ENCODE measurements at regions not wholly inside any gene's neighbourhood (a gene's known extent, or its start where the extent isn't known, plus 50 kb on each side); places are given as distances from the start of the nearest gene placed in this dataset.

GRCh38 chr12:43180242-43180641 lies 371.8 kb downstream of the ADAMTS20 start:
- WGBS, 2 experiments (ENCODE audit: insufficient coverage in 2 of 2) = 90 to 94% methylated on average over 2 to 4 of the region's 4 CpGs
- Histone ChIP-seq H3K9me3 (ENCODE audit: control insufficient read depth, low read length) (peaks cover 13% of the 10 kb centered on the region), H3K27ac (ENCODE audit: low read depth, low read length, severe bottlenecking) (no peak overlapping the region)

DNA sequence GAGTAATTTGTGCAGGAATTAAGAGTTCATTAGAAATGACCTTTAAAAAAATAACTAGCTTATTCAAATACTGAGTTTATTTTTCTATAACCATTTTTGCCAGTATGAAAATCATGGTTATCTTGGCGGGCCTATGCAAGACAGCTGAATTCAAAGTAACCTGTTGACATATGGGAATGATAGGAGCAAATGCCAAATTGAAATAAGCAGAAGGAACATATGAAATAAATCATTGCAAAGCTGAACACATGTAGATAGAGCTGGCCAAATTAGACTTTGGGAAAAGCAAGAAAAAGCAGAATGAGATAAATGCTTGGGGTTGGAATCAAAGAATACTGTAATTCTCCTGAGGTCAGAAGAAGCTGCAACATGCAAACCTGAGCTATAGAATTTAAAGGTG lies 372.5 kb downstream of the ADAMTS20 start:
- no peak overlapping the region for H3K4me3 ChIP-seq (ENCODE audit: extremely low read depth, insufficient read depth, low read length, poor library complexity, severe bottlenecking)
- 100% methylated on average over 1 of the region's 1 CpG; no CpG with 5 or more reads in 1 of the 2 experiments for WGBS, 2 experiments (ENCODE audit: insufficient coverage in 2 of 2)
- H3K4me1 ChIP-seq (ENCODE audit: control insufficient read depth, insufficient read depth, low read length, poor library complexity, severe bottlenecking) = no peaks in the 10 kb centered on the region
- H3K9me3 ChIP-seq (ENCODE audit: control insufficient read depth, low read length) = peaks cover 13% of the 10 kb centered on the region
- no peak overlapping the region for H3K27ac ChIP-seq (ENCODE audit: low read depth, low read length, severe bottlenecking)
- no peaks in the 10 kb centered on the region for H3K36me3 ChIP-seq (ENCODE audit: control insufficient read depth, insufficient read depth, low read length)

More at GRCh38 chr12:43180242-43180641, 371.8 kb downstream of the ADAMTS20 start:
- H3K36me3 ChIP-seq (ENCODE audit: control insufficient read depth, insufficient read depth, low read length) = no peaks in the 10 kb centered on the region
- no peaks in the 10 kb centered on the region for H3K4me1 ChIP-seq (ENCODE audit: control insufficient read depth, insufficient read depth, low read length, poor library complexity, severe bottlenecking)
- no peak overlapping the region for H3K4me3 ChIP-seq (ENCODE audit: extremely low read depth, insufficient read depth, low read length, poor library complexity, severe bottlenecking)

DNA sequence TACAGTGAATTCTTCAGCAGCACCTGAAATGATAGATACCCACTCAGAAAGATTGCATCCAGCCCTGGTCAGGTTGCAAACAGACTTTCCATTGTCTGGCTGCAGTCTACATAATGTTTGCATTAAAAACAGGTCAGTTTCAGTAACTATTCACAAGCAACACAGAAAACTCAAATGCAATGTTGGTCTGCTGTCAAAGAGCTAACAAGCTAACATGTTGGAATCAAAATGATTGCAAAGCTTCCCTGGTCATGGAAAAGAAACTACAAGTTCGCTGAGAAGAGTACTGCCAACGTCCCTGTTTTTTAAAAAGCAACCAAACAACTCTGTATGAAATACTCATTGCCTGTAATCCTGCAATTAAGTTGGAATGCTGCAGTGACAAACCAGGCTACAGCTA lies 374.7 kb downstream of the ADAMTS20 start:
- Histone ChIP-seq H3K27ac (ENCODE audit: low read depth, low read length, severe bottlenecking) (no peak overlapping the region), H3K4me3 (ENCODE audit: extremely low read depth, insufficient read depth, low read length, poor library complexity, severe bottlenecking) (no peak overlapping the region), H3K36me3 (ENCODE audit: control insufficient read depth, insufficient read depth, low read length) (no peaks in the 10 kb centered on the region), H3K4me1 (ENCODE audit: control insufficient read depth, insufficient read depth, low read length, poor library complexity, severe bottlenecking) (no peaks in the 10 kb centered on the region), H3K9me3 (ENCODE audit: control insufficient read depth, low read length) (peaks cover 6% of the 10 kb centered on the region)
- WGBS, 2 experiments (ENCODE audit: insufficient coverage in 2 of 2) = 85 to 89% methylated on average over 2 of the region's 2 CpGs

DNA sequence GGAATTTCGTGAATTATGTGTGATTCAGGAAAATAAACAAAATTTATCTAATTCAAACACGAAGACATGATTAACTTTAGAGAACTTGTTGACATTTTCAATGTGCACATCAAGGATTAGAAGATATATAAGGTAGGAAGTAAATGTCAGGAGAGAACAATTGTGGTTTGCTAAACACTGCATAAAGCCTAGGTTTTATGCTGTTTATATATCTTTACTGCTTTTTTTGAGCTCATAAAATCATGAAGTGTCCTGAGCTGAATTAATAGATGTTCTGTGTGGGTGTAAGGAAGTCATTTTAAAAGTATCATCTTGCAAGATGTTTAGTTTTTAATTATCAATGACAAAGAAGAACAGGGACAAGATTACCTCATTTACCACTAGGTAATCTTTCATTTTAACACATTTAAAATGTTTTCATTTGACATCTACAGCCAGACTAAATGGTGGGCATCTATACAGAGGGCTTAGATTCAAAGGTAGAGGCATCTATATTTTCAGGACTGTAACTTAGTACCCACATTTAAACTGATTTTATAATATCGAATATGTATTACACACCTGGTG lies 382.8 kb downstream of the ADAMTS20 start:
- no CpG with 5 or more reads among the region's 3 CpGs for WGBS, 2 experiments (ENCODE audit: insufficient coverage in 2 of 2)
- Histone ChIP-seq H3K36me3 (ENCODE audit: control insufficient read depth, insufficient read depth, low read length) (no peaks in the 10 kb centered on the region), H3K4me3 (ENCODE audit: extremely low read depth, insufficient read depth, low read length, poor library complexity, severe bottlenecking) (no peak overlapping the region), H3K9me3 (ENCODE audit: control insufficient read depth, low read length) (no peaks in the 10 kb centered on the region), H3K27ac (ENCODE audit: low read depth, low read length, severe bottlenecking) (no peak overlapping the region), H3K4me1 (ENCODE audit: control insufficient read depth, insufficient read depth, low read length, poor library complexity, severe bottlenecking) (no peaks in the 10 kb centered on the region)

DNA sequence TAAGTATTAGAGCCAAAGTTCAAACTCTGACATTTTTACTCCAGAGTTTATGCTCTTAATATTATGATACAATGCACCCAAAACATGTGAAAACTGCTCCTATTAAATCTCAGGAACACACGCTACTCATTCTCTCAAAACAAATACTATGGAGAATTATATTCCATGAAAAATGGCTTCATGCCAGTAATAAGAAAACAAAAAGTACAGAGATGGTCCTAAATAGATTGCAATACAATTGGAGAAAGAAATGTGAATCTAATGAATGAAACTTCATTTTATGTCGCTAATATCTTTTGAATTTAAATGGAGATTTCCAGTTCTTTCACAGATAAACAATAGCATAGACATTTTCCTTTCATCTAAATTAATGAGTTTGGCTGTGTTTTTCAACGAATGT lies 384.3 kb downstream of the ADAMTS20 start:
- Histone ChIP-seq H3K36me3 (ENCODE audit: control insufficient read depth, insufficient read depth, low read length) (no peaks in the 10 kb centered on the region), H3K4me3 (ENCODE audit: extremely low read depth, insufficient read depth, low read length, poor library complexity, severe bottlenecking) (no peak overlapping the region), H3K27ac (ENCODE audit: low read depth, low read length, severe bottlenecking) (no peak overlapping the region), H3K4me1 (ENCODE audit: control insufficient read depth, insufficient read depth, low read length, poor library complexity, severe bottlenecking) (no peaks in the 10 kb centered on the region), H3K9me3 (ENCODE audit: control insufficient read depth, low read length) (no peaks in the 10 kb centered on the region)
- no CpG with 5 or more reads among the region's 3 CpGs for WGBS, 2 experiments (ENCODE audit: insufficient coverage in 2 of 2)

DNA sequence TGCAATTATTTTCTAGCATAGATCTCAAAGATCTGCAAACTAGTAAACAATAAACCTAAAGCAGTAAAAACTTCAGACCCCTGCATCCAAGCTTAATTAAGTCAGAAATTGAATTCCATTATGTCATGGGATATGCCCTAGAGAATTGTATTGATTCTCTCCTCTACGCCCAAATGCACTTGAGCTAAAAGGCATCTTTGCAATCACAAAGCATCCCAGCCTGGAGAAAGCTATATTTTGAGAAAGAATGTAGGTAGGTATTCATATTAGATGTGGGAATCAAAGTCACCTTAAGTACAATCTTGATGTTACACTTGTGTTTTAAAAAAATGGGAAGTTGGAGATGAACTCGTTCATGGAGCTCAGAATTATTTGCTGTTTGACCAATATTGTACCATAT lies 386.7 kb downstream of the ADAMTS20 start:
- Histone ChIP-seq H3K27ac (ENCODE audit: low read depth, low read length, severe bottlenecking) (no peak overlapping the region), H3K4me1 (ENCODE audit: control insufficient read depth, insufficient read depth, low read length, poor library complexity, severe bottlenecking) (no peaks in the 10 kb centered on the region), H3K36me3 (ENCODE audit: control insufficient read depth, insufficient read depth, low read length) (no peaks in the 10 kb centered on the region), H3K4me3 (ENCODE audit: extremely low read depth, insufficient read depth, low read length, poor library complexity, severe bottlenecking) (no peak overlapping the region), H3K9me3 (ENCODE audit: control insufficient read depth, low read length) (no peaks in the 10 kb centered on the region)
- WGBS, 2 experiments (ENCODE audit: insufficient coverage in 2 of 2) = 83% methylated on average over 1 of the region's 2 CpGs; no CpG with 5 or more reads in 1 of the 2 experiments

- Histone ChIP-seq H3K9me3 (ENCODE audit: control insufficient read depth, low read length) (no peaks in the 10 kb centered on the region), H3K36me3 (ENCODE audit: control insufficient read depth, insufficient read depth, low read length) (no peaks in the 10 kb centered on the region), H3K27ac (ENCODE audit: low read depth, low read length, severe bottlenecking) (no peak overlapping the region), H3K4me1 (ENCODE audit: control insufficient read depth, insufficient read depth, low read length, poor library complexity, severe bottlenecking) (no peaks in the 10 kb centered on the region), H3K4me3 (ENCODE audit: extremely low read depth, insufficient read depth, low read length, poor library complexity, severe bottlenecking) (no peak overlapping the region)
- no CpG with 5 or more reads among the region's 3 CpGs for WGBS, 2 experiments (ENCODE audit: insufficient coverage in 2 of 2)
Observed at GRCh38 chr12:43162138-43162537, 389.9 kb downstream of the ADAMTS20 start.

GRCh38 chr12:43159506-43159905 lies 392.5 kb downstream of the ADAMTS20 start:
- 100% methylated on average over 1 of the region's 2 CpGs; no CpG with 5 or more reads in 1 of the 2 experiments for WGBS, 2 experiments (ENCODE audit: insufficient coverage in 2 of 2)
- H3K27ac ChIP-seq (ENCODE audit: low read depth, low read length, severe bottlenecking) = no peak overlapping the region
- no peak overlapping the region for H3K4me3 ChIP-seq (ENCODE audit: extremely low read depth, insufficient read depth, low read length, poor library complexity, severe bottlenecking)

DNA sequence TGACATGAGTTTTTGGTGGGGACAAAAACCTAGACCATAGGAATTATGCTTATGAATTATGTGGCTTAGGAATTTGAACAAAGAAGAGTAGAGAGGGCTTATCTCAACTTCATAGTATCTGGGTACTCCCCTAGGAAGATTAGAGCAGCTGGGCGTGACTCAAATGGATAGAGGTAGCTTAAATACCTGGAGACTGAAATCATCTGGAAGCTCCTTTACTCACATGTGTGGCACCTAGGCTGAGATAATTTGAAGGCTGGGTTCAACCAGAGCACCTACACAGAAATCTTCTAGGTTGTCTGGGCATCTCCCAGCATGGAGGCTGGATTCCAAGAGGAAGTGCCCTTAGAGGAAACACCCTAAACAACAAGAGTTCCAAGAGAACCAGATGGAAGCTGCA lies 393.9 kb downstream of the ADAMTS20 start:
- Histone ChIP-seq H3K9me3 (ENCODE audit: control insufficient read depth, low read length) (no peaks in the 10 kb centered on the region), H3K36me3 (ENCODE audit: control insufficient read depth, insufficient read depth, low read length) (no peaks in the 10 kb centered on the region), H3K27ac (ENCODE audit: low read depth, low read length, severe bottlenecking) (no peak overlapping the region), H3K4me1 (ENCODE audit: control insufficient read depth, insufficient read depth, low read length, poor library complexity, severe bottlenecking) (no peaks in the 10 kb centered on the region), H3K4me3 (ENCODE audit: extremely low read depth, insufficient read depth, low read length, poor library complexity, severe bottlenecking) (no peak overlapping the region)
- WGBS, 2 experiments (ENCODE audit: insufficient coverage in 2 of 2) = 100% methylated on average over 1 of the region's 1 CpG; no CpG with 5 or more reads in 1 of the 2 experiments

More at GRCh38 chr12:43159506-43159905, 392.5 kb downstream of the ADAMTS20 start:
- no peaks in the 10 kb centered on the region for H3K4me1 ChIP-seq (ENCODE audit: control insufficient read depth, insufficient read depth, low read length, poor library complexity, severe bottlenecking)
- H3K36me3 ChIP-seq (ENCODE audit: control insufficient read depth, insufficient read depth, low read length) = no peaks in the 10 kb centered on the region
- H3K9me3 ChIP-seq (ENCODE audit: control insufficient read depth, low read length) = no peaks in the 10 kb centered on the region

- WGBS, 2 experiments (ENCODE audit: insufficient coverage in 2 of 2) = 100% methylated on average over 1 to 2 of the region's 2 CpGs
- no peaks in the 10 kb centered on the region for H3K9me3 ChIP-seq (ENCODE audit: control insufficient read depth, low read length)
- no peaks in the 10 kb centered on the region for H3K4me1 ChIP-seq (ENCODE audit: control insufficient read depth, insufficient read depth, low read length, poor library complexity, severe bottlenecking)
- no peak overlapping the region for H3K27ac ChIP-seq (ENCODE audit: low read depth, low read length, severe bottlenecking)
- H3K4me3 ChIP-seq (ENCODE audit: extremely low read depth, insufficient read depth, low read length, poor library complexity, severe bottlenecking) = no peak overlapping the region
- H3K36me3 ChIP-seq (ENCODE audit: control insufficient read depth, insufficient read depth, low read length) = no peaks in the 10 kb centered on the region
Observed at GRCh38 chr12:43155376-43155775, 396.6 kb downstream of the ADAMTS20 start.

- Histone ChIP-seq H3K9me3 (ENCODE audit: control insufficient read depth, low read length) (no peaks in the 10 kb centered on the region), H3K27ac (ENCODE audit: low read depth, low read length, severe bottlenecking) (no peak overlapping the region), H3K36me3 (ENCODE audit: control insufficient read depth, insufficient read depth, low read length) (no peaks in the 10 kb centered on the region), H3K4me1 (ENCODE audit: control insufficient read depth, insufficient read depth, low read length, poor library complexity, severe bottlenecking) (no peaks in the 10 kb centered on the region), H3K4me3 (ENCODE audit: extremely low read depth, insufficient read depth, low read length, poor library complexity, severe bottlenecking) (no peak overlapping the region)
- WGBS, 2 experiments (ENCODE audit: insufficient coverage in 2 of 2) = no CpG with 5 or more reads among the region's 5 CpGs
Observed at GRCh38 chr12:43154498-43155045, 397.4 kb downstream of the ADAMTS20 start.

Data from mesodermal cell (in vitro differentiated cells).